ENCODE measurements at regions not wholly inside any gene's neighbourhood (a gene's known extent, or its start where the extent isn't known, plus 50 kb on each side); places are given as distances from the start of the nearest gene placed in this dataset.

- TF ChIP-seq POLR2A (IDR thresholded peaks at IDR 0.05) (no peak), CTCF (IDR thresholded peaks at IDR 0.05) (no peak)
- Histone ChIP-seq H3K27ac (no peak overlapping the region), H3K27me3 (no peaks in the 10 kb centered on the region), H3K4me1 (no peaks in the 10 kb centered on the region), H3K9me3 (peaks cover 0 to 8% (median 0%) of the 10 kb centered on the region in 12 donors), H3K4me3 (no peak overlapping the region), H3K36me3 (no peaks in the 10 kb centered on the region)
- DNase-seq (no peak), ATAC-seq (no peak)
- WGBS, 4 donors, result 86 to 95% (median 90%) methylated on average over 1 of the region's 1 CpG
- intact Hi-C loops (cut with DNase I), result no loop called here
Observed at GRCh38 chr12:17829813-17830212, 260.2 kb downstream of the RERGL start.

GRCh38 chr12:17818931-17819330 is 271.1 kb downstream of the RERGL start:
- H3K27me3 ChIP-seq, result no peaks in the 10 kb centered on the region
- no peaks in the 10 kb centered on the region for H3K36me3 ChIP-seq
- H3K4me3 ChIP-seq, result no peak overlapping the region
- no peak overlapping the region for H3K27ac ChIP-seq
- peaks cover 0 to 17% (median 5%) of the 10 kb centered on the region in 12 donors for H3K9me3 ChIP-seq
- no peak for DNase-seq
- TF ChIP-seq CTCF (IDR thresholded peaks at IDR 0.05), result no peak
- no peak for TF ChIP-seq POLR2A (IDR thresholded peaks at IDR 0.05)
- no peak for ATAC-seq
- intact Hi-C loops (cut with DNase I), result no loop called here
- no peaks in the 10 kb centered on the region for H3K4me1 ChIP-seq

- peaks cover 0 to 40% (median 18%) of the 10 kb centered on the region in 12 donors for H3K9me3 ChIP-seq
- intact Hi-C loops (cut with DNase I), result no loop called here
Observed at GRCh38 chr12:17810399-17810798, 279.6 kb downstream of the RERGL start.

GRCh38 chr12:17809206-17809605 is 280.8 kb downstream of the RERGL start:
- Histone ChIP-seq H3K4me3 (no peak overlapping the region), H3K4me1 (no peaks in the 10 kb centered on the region), H3K36me3 (no peaks in the 10 kb centered on the region), H3K27ac (no peak overlapping the region), H3K27me3 (no peaks in the 10 kb centered on the region), H3K9me3 (peaks cover 0 to 33% (median 17%) of the 10 kb centered on the region in 12 donors)
- peak in 1 of 12 donors; percentile 5 for TF ChIP-seq CTCF (IDR thresholded peaks at IDR 0.05)
- no peak for TF ChIP-seq POLR2A (IDR thresholded peaks at IDR 0.05)
- WGBS, 4 donors, result 46 to 64% (median 53%) methylated on average over 1 of the region's 1 CpG
- no peak for ATAC-seq
- no peak for DNase-seq
- intact Hi-C loops (cut with DNase I), result no loop called here

More at GRCh38 chr12:17810399-17810798, 279.6 kb downstream of the RERGL start:
- Histone ChIP-seq H3K27me3 (no peaks in the 10 kb centered on the region), H3K4me3 (no peak overlapping the region), H3K27ac (no peak overlapping the region), H3K4me1 (no peaks in the 10 kb centered on the region), H3K36me3 (no peaks in the 10 kb centered on the region)
- 62 to 90% (median 78%) methylated on average over 3 of the region's 3 CpGs for WGBS, 4 donors
- TF ChIP-seq CTCF (IDR thresholded peaks at IDR 0.05) (no peak), POLR2A (IDR thresholded peaks at IDR 0.05) (no peak)
- ATAC-seq, result no peak
- no peak for DNase-seq
